Activated naive CD4-positive, alpha-beta T cell treated with anti-CD3 and anti-CD28 coated beads, Interleukin-2, amount 10 ng/mL, durations not matched to agents 7 days and 5 days (primary cell): ENCODE measurements at regions not wholly inside any gene's neighbourhood (a gene's known extent, or its start where the extent isn't known, plus 50 kb on each side); places are given as distances from the start of the nearest gene placed in this dataset.

Experiments
- CTCF ChIA-PET: fragments of 350-600 bp; sonication (Branson Sonifier 250); formaldehyde crosslinking; loops from one replicate; lab custom pipeline; 2021; ENCODE audit warnings: antibody characterized with exemption; lab: Charles Lee
- DNase-seq: peaks from one replicate; pipeline ENCODE4 v3.0.0-alpha.2; 2020
- H3K27ac Mint-ChIP-seq: one replicate; pipeline ENCODE4 v1.8.0; 2021; ENCODE audit warnings: mild to moderate bottlenecking, moderate library complexity, mixed read lengths
- H3K27me3 Mint-ChIP-seq: one replicate; pipeline ENCODE4 v1.8.0; 2021; ENCODE audit warnings: mild to moderate bottlenecking, mixed read lengths
- H3K36me3 Mint-ChIP-seq: one replicate; pipeline ENCODE4 v1.8.0; 2021; ENCODE audit warnings: mixed read lengths
- H3K4me1 Mint-ChIP-seq: one replicate; pipeline ENCODE4 v1.8.0; 2021; ENCODE audit warnings: mixed read lengths
- H3K4me3 Mint-ChIP-seq: one replicate; pipeline ENCODE4 v1.8.0; 2021; ENCODE audit warnings: mild to moderate bottlenecking, moderate library complexity, mixed read lengths
- H3K9me3 Mint-ChIP-seq: one replicate; pipeline ENCODE4 v1.8.0; 2021; ENCODE audit warnings: mixed read lengths

GRCh38 chr5:2696156-2696807, 55.2 kb downstream of the IRX2 start:
- Mint-ChIP-seq H3K9me3 (peaks cover 14% of the 10 kb centered on the region), H3K4me3 (no peak overlapping the region), H3K36me3 (no peaks in the 10 kb centered on the region), H3K27ac (no peak overlapping the region), H3K27me3 (no peaks in the 10 kb centered on the region), H3K4me1 (no peaks in the 10 kb centered on the region)
- CTCF ChIA-PET: no interaction called here
- no peak for DNase-seq

GRCh38 chr5:2695200-2695891, 56.1 kb downstream of the IRX2 start:
- H3K27ac Mint-ChIP-seq: no peak overlapping the region
- no peak for DNase-seq
- no peaks in the 10 kb centered on the region for H3K36me3 Mint-ChIP-seq
- H3K4me1 Mint-ChIP-seq: no peaks in the 10 kb centered on the region
- CTCF ChIA-PET: no interaction called here
- no peak overlapping the region for H3K4me3 Mint-ChIP-seq
- no peaks in the 10 kb centered on the region for H3K27me3 Mint-ChIP-seq
- H3K9me3 Mint-ChIP-seq: peaks cover 11% of the 10 kb centered on the region

- no peak overlapping the region for H3K27ac Mint-ChIP-seq
- no peak for DNase-seq
- H3K9me3 Mint-ChIP-seq: peaks cover 6% of the 10 kb centered on the region
These were observed 59.9 kb downstream of the IRX2 start for GRCh38 chr5:2691530-2691929.

GRCh38 chr5:2690293-2690692, 61.2 kb downstream of the IRX2 start:
- Mint-ChIP-seq H3K9me3 (peaks cover 6% of the 10 kb centered on the region), H3K4me3 (no peak overlapping the region), H3K27me3 (no peaks in the 10 kb centered on the region), H3K27ac (no peak overlapping the region), H3K36me3 (no peaks in the 10 kb centered on the region), H3K4me1 (no peaks in the 10 kb centered on the region)
- DNase-seq: no peak
- CTCF ChIA-PET: no interaction called here

More at GRCh38 chr5:2691530-2691929, 59.9 kb downstream of the IRX2 start:
- H3K4me1 Mint-ChIP-seq: no peaks in the 10 kb centered on the region
- H3K36me3 Mint-ChIP-seq: no peaks in the 10 kb centered on the region
- H3K4me3 Mint-ChIP-seq: no peak overlapping the region
- H3K27me3 Mint-ChIP-seq: no peaks in the 10 kb centered on the region
- CTCF ChIA-PET: no interaction called here

GRCh38 chr5:2688586-2688985, 62.9 kb downstream of the IRX2 start:
- H3K27ac Mint-ChIP-seq: no peak overlapping the region
- CTCF ChIA-PET: no interaction called here
- H3K9me3 Mint-ChIP-seq: peaks cover 3% of the 10 kb centered on the region
- H3K4me3 Mint-ChIP-seq: no peak overlapping the region
- H3K27me3 Mint-ChIP-seq: no peaks in the 10 kb centered on the region
- no peak for DNase-seq
- no peaks in the 10 kb centered on the region for H3K36me3 Mint-ChIP-seq
- no peaks in the 10 kb centered on the region for H3K4me1 Mint-ChIP-seq

- H3K36me3 Mint-ChIP-seq: no peaks in the 10 kb centered on the region
- no peak for DNase-seq
- H3K27ac Mint-ChIP-seq: no peak overlapping the region
- H3K4me3 Mint-ChIP-seq: no peak overlapping the region
- no peaks in the 10 kb centered on the region for H3K27me3 Mint-ChIP-seq
- peaks cover 3% of the 10 kb centered on the region for H3K9me3 Mint-ChIP-seq
- no peaks in the 10 kb centered on the region for H3K4me1 Mint-ChIP-seq
- CTCF ChIA-PET: no interaction called here
These were observed 63.7 kb downstream of the IRX2 start for GRCh38 chr5:2687746-2688145.

GRCh38 chr5:2686321-2687124, 65.0 kb downstream of the IRX2 start:
- CTCF ChIA-PET: no interaction called here
- H3K36me3 Mint-ChIP-seq: no peaks in the 10 kb centered on the region
- no peaks in the 10 kb centered on the region for H3K4me1 Mint-ChIP-seq
- no peak overlapping the region for H3K27ac Mint-ChIP-seq
- H3K9me3 Mint-ChIP-seq: peaks cover 1% of the 10 kb centered on the region
- H3K27me3 Mint-ChIP-seq: peaks cover 1% of the 10 kb centered on the region
- no peak overlapping the region for H3K4me3 Mint-ChIP-seq
- DNase-seq: no peak

- Mint-ChIP-seq H3K27ac (no peak overlapping the region), H3K36me3 (no peaks in the 10 kb centered on the region), H3K27me3 (peaks cover 4% of the 10 kb centered on the region), H3K9me3 (peaks cover 1% of the 10 kb centered on the region), H3K4me3 (no peak overlapping the region), H3K4me1 (no peaks in the 10 kb centered on the region)
- DNase-seq: no peak
- CTCF ChIA-PET: no interaction called here
These were observed 65.7 kb downstream of the IRX2 start for GRCh38 chr5:2685651-2686272.

GRCh38 chr5:2684606-2685005, 66.9 kb downstream of the IRX2 start:
- Mint-ChIP-seq H3K4me3 (no peak overlapping the region), H3K9me3 (peaks cover 1% of the 10 kb centered on the region), H3K36me3 (no peaks in the 10 kb centered on the region), H3K4me1 (no peaks in the 10 kb centered on the region), H3K27ac (no peak overlapping the region), H3K27me3 (peaks cover 4% of the 10 kb centered on the region)
- no peak for DNase-seq
- CTCF ChIA-PET: no interaction called here

- no peaks in the 10 kb centered on the region for H3K4me1 Mint-ChIP-seq
- CTCF ChIA-PET: no interaction called here
- peaks cover 1% of the 10 kb centered on the region for H3K9me3 Mint-ChIP-seq
- H3K36me3 Mint-ChIP-seq: no peaks in the 10 kb centered on the region
- no peak overlapping the region for H3K4me3 Mint-ChIP-seq
- no peak for DNase-seq
- peaks cover 4% of the 10 kb centered on the region for H3K27me3 Mint-ChIP-seq
- H3K27ac Mint-ChIP-seq: no peak overlapping the region
These were observed 67.8 kb downstream of the IRX2 start for GRCh38 chr5:2683720-2684119.

GRCh38 chr5:2681476-2681875, 70.0 kb downstream of the IRX2 start:
- Mint-ChIP-seq H3K4me1 (no peaks in the 10 kb centered on the region), H3K9me3 (no peaks in the 10 kb centered on the region), H3K27ac (no peak overlapping the region), H3K36me3 (no peaks in the 10 kb centered on the region), H3K4me3 (no peak overlapping the region), H3K27me3 (peaks cover 4% of the 10 kb centered on the region)
- CTCF ChIA-PET: no interaction called here
- no peak for DNase-seq

GRCh38 chr5:2680979-2681378, 70.5 kb downstream of the IRX2 start:
- DNase-seq: no peak
- peaks cover 2% of the 10 kb centered on the region for H3K9me3 Mint-ChIP-seq
- H3K27me3 Mint-ChIP-seq: peaks cover 4% of the 10 kb centered on the region
- H3K27ac Mint-ChIP-seq: no peak overlapping the region
- H3K4me1 Mint-ChIP-seq: no peaks in the 10 kb centered on the region
- CTCF ChIA-PET: no interaction called here
- H3K36me3 Mint-ChIP-seq: no peaks in the 10 kb centered on the region
- H3K4me3 Mint-ChIP-seq: no peak overlapping the region

GRCh38 chr5:2677689-2678088, 73.8 kb downstream of the IRX2 start:
- Mint-ChIP-seq H3K36me3 (no peaks in the 10 kb centered on the region), H3K27ac (no peak overlapping the region), H3K27me3 (peaks cover 4% of the 10 kb centered on the region), H3K9me3 (peaks cover 2% of the 10 kb centered on the region), H3K4me3 (no peak overlapping the region), H3K4me1 (no peaks in the 10 kb centered on the region)
- DNase-seq: no peak
- CTCF ChIA-PET: no interaction called here

- DNase-seq: no peak
- CTCF ChIA-PET: no interaction called here
- no peaks in the 10 kb centered on the region for H3K36me3 Mint-ChIP-seq
- H3K27ac Mint-ChIP-seq: no peak overlapping the region
- H3K9me3 Mint-ChIP-seq: peaks cover 2% of the 10 kb centered on the region
- H3K27me3 Mint-ChIP-seq: no peaks in the 10 kb centered on the region
- H3K4me1 Mint-ChIP-seq: no peaks in the 10 kb centered on the region
- H3K4me3 Mint-ChIP-seq: no peak overlapping the region
These were observed 75.9 kb downstream of the IRX2 start for GRCh38 chr5:2675548-2675947.
